ENCODE measurements at regions not wholly inside any gene's neighbourhood (a gene's known extent, or its start where the extent isn't known, plus 50 kb on each side); places are given as distances from the start of the nearest gene placed in this dataset.

DNA sequence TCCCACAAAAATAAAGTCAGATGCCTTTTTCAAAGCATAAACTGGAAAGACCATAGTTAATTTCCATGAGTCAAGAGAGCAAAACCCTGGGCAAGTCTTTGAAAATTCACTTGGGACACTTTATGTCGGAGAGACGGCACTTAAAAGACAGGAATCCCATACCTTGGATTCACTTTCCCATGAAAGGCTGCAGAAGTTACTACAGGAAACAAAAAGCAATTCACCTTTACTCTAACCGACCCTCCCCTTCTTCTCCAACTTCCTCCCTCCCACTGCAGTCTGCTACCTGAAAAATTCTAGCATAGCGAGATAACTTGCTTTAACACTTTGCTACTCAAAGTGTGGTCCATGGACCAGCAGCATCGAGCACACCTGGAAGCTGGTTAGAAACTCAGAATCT is 539.1 kb upstream of the JAG1 start:
- no peak for DNase-seq (ENCODE audit: low spot score)

- no peak for DNase-seq (ENCODE audit: low spot score)
These were observed 540.5 kb upstream of the JAG1 start for GRCh38 chr20:11214256-11214840.

- peak; percentile 31 for DNase-seq (ENCODE audit: low spot score)
These were observed 542.9 kb upstream of the JAG1 start for GRCh38 chr20:11216451-11217314.

DNA sequence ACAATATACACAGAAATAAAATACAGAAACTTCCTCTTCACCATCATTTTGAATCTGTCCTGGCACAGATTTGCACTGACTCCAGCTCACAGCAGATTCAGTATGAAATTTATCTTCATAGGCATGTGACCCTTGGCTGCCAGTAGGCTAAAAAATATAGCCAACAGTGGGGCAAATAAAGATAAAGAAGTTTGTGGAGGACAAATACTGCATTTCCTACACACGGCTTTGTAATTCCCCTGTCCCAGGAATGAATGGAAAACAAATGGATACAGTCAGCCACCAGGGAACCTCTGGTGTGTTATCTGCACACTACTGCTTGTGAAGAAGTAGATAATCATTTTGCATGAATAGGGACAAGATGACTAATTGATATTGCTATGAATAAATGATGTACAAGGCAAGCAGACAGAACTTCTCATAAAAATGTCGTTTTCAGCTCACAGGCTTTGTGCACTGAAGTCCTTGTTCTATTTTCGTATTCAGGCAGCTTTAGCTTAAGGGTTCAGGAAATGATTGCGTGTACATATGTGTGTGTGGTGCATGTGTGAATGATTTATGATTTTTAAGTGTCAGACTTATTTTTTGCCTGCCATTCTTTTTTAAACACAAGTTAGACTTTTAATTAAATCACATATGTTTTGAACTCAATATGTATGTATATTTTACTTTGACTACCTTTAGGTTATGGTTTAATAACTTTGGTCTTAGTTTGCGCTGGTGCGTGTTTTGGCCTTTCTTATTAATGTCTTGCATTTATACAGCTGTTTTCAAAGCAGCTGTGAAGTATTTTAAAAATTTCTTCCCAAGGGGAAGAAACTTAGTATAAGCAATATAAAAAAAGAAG is 543.8 kb upstream of the JAG1 start:
- DNase-seq (ENCODE audit: low spot score): no peak

GRCh38 chr20:11218173-11218680 is 544.4 kb upstream of the JAG1 start:
- DNase-seq (ENCODE audit: low spot score): no peak

GRCh38 chr20:11219192-11219591 is 545.4 kb upstream of the JAG1 start:
- no peak for DNase-seq (ENCODE audit: low spot score)

DNA sequence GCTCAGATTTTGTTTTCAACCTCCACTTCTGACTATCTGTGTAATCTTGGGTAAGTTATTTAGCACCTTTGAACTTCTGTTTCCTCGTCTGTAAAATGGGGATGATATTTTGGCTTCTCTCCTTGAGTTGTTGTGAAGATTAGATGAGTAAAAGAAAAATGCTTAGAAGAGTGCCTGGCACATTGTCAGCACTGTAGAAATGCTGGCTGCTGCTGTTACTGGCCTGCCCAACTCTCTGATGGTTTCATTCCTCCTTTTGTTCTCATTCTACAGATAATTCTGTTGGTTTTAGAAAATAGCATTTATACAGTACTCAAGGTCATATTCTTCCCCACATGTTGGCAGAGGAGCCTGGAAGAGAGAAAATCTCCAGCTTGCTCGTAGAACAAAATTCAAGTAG is 547.2 kb upstream of the JAG1 start:
- DNase-seq (ENCODE audit: low spot score): no peak

- DNase-seq (ENCODE audit: low spot score): no peak
These were observed 548.4 kb upstream of the JAG1 start for GRCh38 chr20:11222243-11222642.

GRCh38 chr20:11227602-11228001 is 553.8 kb upstream of the JAG1 start:
- no peak for DNase-seq (ENCODE audit: low spot score)

DNA sequence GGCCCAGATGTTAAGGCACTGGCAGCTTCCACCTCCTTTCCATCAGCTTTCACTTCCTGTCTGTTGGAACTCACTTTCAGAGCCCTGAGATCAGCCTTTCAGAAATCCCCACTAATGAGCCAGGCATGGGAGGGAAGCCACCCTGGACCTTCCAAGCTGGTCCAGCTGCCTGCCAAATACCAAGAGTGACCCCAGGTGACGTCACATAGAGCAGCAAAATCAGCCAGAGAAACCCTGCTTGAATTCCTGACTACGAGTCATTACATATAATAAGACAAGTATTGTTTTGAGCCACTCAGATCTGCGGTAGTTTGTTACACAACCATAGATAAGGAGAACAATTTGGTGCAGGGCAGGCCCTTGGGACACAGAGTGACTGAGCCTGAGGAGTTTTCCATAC is 556.0 kb upstream of the JAG1 start:
- DNase-seq (ENCODE audit: low spot score): peak; percentile 58

DNA sequence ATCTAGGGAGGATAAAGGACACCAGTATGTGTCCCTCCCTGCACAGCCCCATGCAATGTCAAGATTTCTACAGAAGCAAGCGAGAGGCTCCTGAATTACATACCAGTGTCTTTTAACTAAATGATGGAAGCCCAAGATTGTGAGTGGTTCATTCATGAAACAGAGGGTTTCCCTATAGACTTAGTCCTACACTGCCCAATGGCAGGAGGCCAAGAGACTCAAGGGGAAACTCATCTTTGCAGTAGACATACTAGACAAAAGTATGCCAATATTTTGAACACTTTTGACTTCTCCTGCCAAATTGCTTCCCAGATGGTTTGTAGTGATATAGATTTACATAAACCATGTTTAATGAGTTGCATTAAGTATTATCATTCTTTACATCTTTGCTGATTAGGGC is 557.2 kb upstream of the JAG1 start:
- no peak for DNase-seq (ENCODE audit: low spot score)

DNA sequence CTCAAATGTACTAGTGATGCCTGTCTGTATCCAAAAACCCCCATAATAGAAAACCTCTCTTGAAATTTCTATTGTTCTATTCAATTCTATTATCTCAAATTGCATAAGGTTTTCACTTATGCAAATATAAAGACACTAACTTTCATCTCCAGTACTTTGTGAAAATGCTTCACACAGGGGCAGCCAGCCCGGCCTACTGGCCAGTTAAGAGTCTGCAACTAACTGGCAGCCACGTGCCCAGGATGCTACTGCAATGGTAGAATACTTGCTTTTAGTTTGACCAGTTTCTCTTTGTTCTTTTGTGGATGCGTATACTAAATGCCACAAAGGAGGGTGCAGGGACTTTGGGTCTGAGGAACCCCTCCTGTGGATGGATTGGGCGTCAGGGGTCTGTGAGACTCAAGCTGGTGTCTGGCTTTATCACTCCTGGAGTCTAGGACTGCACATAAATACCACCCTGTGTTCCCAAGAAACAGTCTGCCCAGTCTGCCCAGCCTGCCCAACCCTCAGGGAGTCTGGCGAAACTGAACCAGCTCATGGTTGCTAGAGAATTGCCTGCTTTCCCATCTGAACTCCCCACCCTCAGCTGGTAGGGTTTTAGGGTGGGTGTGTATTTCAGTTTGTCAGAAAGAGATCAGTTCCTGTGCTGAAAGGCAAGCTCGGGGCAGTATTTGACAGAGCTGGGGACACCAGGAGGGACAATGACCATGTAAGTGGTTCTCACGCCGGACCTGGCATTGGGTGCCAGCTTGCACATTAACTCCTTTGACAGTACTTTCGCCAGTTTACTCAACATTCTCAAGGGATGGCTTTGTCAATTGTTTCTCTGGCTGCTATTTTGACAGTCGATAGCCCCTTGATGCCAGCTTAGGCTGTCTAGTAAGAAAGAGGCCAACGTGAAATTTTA is 558.2 kb upstream of the JAG1 start:
- no peak for DNase-seq (ENCODE audit: low spot score)

DNA sequence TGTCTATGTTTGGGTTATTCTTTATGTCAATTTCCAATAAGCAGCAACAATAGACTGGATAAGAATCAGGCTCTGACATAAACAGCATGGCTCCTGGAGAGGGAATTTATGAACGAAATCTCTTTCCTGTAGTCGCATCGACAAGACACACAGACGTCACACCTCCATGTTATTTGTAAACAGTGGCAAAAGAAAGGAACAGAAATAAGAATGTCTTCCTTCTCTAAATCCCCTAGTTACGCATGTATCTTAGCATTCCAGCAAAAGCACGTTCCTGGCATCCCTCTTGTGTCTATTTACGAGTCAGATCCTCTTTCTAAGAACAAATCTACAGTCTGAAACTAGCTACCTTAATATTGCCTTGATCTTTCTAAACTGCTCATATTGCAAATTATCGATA is 559.1 kb upstream of the JAG1 start:
- DNase-seq (ENCODE audit: low spot score): no peak

DNA sequence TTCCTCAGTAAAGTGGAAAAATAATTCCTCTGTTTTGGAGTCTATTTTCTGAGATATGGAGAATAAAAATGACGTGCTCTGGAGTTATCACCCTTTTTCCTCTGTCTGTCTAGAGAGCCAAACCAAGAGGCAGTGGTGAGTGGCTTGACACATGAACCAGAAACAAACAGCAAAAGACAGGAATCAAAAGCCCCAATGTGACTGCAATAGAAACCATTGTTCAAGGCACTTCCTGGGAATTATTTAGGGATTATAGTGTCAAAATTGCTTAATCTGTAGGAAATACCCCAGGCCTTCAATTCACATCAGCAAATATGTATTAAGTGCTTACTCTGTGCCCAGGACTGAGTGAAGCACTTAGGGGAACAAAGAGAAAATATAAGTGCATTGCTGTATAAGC is 560.4 kb upstream of the JAG1 start:
- DNase-seq (ENCODE audit: low spot score): no peak

- no peak for DNase-seq (ENCODE audit: low spot score)
These were observed 560.8 kb upstream of the JAG1 start for GRCh38 chr20:11234608-11235007.

DNA sequence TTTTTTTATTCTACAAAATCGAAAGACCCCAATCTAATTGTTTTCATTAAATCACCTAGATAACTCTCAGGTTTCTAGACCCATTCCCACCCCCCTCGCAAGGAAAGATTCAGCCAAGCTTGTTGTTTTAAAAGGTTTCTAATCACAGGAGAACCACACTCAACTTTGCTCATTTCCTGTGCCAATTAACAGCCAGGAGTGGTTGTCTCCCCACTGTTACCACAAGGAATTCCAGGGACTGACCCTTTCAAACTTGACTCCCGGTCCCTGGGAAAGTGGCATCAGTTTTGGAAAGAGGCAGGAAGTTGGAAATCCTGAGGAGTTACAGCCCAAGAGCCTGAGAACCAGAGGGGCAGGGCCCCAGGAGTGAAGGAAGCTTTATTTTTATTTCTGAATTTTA is 561.3 kb upstream of the JAG1 start:
- DNase-seq (ENCODE audit: low spot score): no peak

GRCh38 chr20:11242320-11242719 is 568.5 kb upstream of the JAG1 start:
- no peak for DNase-seq (ENCODE audit: low spot score)

- no peak for DNase-seq (ENCODE audit: low spot score)
These were observed 571.6 kb upstream of the JAG1 start for GRCh38 chr20:11245431-11245830.

- no peak for DNase-seq (ENCODE audit: low spot score)
These were observed 572.5 kb upstream of the JAG1 start for GRCh38 chr20:11246251-11246775.

DNA sequence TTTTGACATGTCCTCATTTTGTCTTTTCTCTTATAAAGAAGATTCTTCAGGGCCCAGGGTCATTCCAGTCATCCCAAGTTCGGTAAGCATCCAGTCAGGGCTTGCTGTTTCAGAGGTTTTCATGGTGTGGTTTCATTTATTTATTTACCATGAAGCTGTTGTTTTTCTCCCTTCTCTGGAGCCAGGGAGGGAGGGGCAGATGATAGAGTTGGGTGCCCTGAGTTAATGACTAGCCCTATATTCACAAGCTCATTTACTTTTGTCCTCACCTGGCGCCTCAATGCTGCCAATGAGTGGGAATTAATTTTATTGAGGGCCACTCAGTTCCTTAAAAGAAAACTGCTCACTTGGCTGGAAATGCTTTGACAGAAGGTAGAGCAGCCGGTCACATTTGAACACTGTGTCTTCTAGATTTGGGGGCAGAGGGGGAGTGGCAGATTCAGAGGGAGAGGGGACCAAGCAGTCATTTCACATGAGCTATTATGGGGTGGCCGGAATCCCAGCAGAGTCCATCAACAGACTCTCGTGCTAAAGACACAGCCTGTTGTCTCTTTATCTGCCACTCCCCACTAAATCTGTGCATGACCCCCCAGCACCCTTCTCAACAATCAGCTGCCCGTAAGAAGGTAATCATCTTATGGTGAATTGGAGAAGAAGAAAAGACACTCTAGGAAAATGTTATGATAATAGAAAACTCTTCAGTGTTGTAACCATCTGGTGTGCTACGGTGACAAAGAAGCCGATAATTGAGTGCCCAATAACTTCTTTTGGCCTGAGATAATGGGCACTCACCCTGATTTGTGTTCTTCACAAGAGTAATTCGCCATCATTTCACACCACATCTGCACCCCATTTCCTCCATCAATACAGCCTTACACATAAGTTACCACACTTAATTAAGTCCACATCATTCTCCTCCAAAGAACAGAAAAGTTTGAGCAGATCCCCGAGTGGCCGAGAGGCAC is 573.5 kb upstream of the JAG1 start:
- no peak for DNase-seq (ENCODE audit: low spot score)

Measured in HuH-7 (cell line).